ENCODE measurements at regions not wholly inside any gene's neighbourhood (a gene's known extent, or its start where the extent isn't known, plus 50 kb on each side); places are given as distances from the start of the nearest gene placed in this dataset.

DNA sequence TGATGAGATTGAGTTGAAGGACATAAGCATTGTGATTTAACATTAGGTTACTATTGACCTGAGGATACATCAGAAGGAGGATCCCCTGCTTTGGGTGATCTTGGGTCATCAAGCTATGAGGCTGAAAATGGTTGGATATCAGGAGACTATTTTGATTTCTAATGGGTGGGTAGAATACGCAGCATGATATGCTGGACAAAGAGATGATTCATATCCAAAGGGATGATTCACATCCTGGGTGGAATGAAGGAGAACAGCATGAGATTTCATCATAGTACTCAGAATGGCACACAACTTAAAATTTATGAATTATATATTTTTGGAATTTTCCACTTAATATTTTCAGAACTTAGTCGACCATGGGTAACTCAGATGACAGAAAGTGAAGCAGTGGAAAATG lies 1759.5 kb upstream of the C9orf72 start:
- Histone ChIP-seq H3K27me3 (no peaks in the 10 kb centered on the region), H3K9me3 (replicated peaks in 1 of 11) (no peaks in the 10 kb centered on the region), H4K20me1 (no peaks in the 10 kb centered on the region), H3K4me1 (peaks cover 0 to 12% (median 0%) of the 10 kb centered on the region in 10 experiments; a peak in 6 of 20 replicates), H3K36me3 (no peaks in the 10 kb centered on the region), H3K9ac (no peak overlapping the region), H3K27ac (no peak overlapping the region), H3K4me3 (no peak overlapping the region), H3K4me2 (peak overlapping the region in 3 of 11 experiments; percentile 33 to 59 (median 39); a peak in 5 of 22 replicates)
- TF ChIP-seq Cebpa-rat (IDR thresholded peaks at IDR 0.05), result no peak

DNA sequence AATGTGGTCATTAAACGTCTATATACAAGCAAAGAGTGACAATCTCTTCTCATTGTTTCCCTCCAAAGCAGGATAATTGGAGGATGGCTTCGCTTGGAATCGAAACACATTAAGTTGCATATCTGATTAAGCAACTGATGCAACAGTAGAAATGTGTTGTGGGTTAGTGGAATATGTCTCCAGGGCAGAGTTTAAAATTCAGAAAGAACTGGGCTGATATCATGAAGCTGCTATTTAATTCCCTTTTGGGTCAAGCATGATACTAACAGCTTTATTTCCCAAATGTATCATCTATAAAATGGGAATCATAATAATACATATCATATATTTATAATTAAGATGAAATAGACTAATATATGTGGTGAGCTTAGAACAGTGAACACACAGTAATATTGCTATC lies 1763.0 kb upstream of the C9orf72 start:
- Histone ChIP-seq H3K4me3 (no peak overlapping the region), H3K9me3 (replicated peaks in 1 of 11) (no peaks in the 10 kb centered on the region), H3K4me1 (peaks cover 0 to 12% (median 0%) of the 10 kb centered on the region in 10 experiments; a peak in 6 of 20 replicates), H3K36me3 (no peaks in the 10 kb centered on the region), H4K20me1 (no peaks in the 10 kb centered on the region), H3K4me2 (no peak overlapping the region), H3K27ac (no peak overlapping the region), H3K27me3 (no peaks in the 10 kb centered on the region), H3K9ac (no peak overlapping the region)
- no peak for TF ChIP-seq Cebpa-rat (IDR thresholded peaks at IDR 0.05)

DNA sequence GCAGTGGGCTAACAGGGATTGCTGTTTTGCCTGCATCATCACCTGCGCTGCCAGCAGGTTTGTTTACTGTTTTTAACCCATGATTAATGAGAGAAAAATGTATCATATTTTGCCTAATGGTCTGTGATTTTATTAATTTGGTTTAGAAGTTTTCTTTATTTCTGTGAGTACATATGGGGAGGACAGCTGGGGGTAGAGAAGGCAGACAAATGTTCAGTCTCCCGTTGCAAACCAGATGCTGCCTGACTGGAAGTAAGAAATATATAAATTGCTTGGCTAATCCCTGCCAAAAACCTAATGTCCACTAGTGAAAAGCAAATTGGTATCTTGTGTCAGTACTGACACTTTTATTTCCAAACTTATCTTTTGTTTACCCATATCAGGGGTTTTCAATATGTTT lies 1766.1 kb upstream of the C9orf72 start:
- Histone ChIP-seq H3K9me3 (replicated peaks in 1 of 11) (no peaks in the 10 kb centered on the region), H3K27ac (no peak overlapping the region), H3K4me3 (no peak overlapping the region), H3K36me3 (no peaks in the 10 kb centered on the region), H3K4me2 (no peak overlapping the region), H4K20me1 (no peaks in the 10 kb centered on the region), H3K27me3 (no peaks in the 10 kb centered on the region), H3K4me1 (no peaks in the 10 kb centered on the region), H3K9ac (no peak overlapping the region)
- no peak for TF ChIP-seq Cebpa-rat (IDR thresholded peaks at IDR 0.05)

DNA sequence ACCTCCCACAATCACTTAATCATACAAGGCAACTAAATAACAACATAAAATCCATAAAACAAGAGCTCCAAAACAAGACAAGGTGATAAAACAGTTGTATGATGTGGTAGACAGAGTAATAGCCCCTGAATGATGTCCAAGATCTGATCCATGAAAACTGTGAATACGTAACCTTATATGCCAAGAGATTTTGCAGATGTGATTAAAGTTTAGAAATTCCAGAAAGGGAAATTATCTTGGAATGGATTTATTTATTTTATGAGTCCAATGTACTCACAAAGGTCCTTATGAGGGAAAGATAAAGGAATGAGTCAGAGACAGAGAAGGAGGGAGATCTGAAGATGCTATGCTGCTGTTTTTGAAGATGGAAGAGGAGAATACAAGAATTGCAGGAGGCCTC lies 1775.7 kb upstream of the C9orf72 start:
- Histone ChIP-seq H3K36me3 (no peaks in the 10 kb centered on the region), H3K4me2 (no peak overlapping the region), H3K27ac (no peak overlapping the region), H4K20me1 (no peaks in the 10 kb centered on the region), H3K9me3 (replicated peaks in 1 of 11) (no peaks in the 10 kb centered on the region), H3K9ac (no peak overlapping the region), H3K4me3 (no peak overlapping the region), H3K27me3 (no peaks in the 10 kb centered on the region), H3K4me1 (no peaks in the 10 kb centered on the region)
- TF ChIP-seq Cebpa-rat (IDR thresholded peaks at IDR 0.05), result no peak

DNA sequence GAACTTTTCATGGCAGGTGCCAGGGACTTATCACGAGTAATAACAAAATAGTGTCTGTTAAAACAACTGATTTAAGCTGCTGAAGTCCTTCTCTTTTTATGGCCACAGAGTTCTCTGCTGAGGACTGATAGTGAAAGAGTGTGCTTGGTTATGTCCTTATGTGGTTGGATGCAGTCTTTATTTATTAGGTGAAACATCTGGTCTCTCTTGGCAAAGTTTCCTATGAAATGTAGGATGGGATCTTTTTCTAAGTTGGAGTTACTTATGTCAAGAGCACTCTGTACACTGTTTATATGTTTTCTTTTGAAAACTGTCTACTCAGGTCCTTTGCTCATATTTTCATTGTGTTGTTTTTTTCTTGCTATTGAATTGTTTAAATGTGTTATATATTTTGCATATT lies 1816.1 kb upstream of the C9orf72 start:
- no peaks in the 10 kb centered on the region for H3K36me3 ChIP-seq
- H3K4me3 ChIP-seq, result no peak overlapping the region
- no peak overlapping the region for H3K27ac ChIP-seq
- H3K9me3 ChIP-seq (replicated peaks in 1 of 11), result peaks cover 2 to 8% (median 6%) of the 10 kb centered on the region in 11 experiments; a peak in 19 of 22 replicates
- H3K4me2 ChIP-seq, result no peak overlapping the region
- H3K9ac ChIP-seq, result no peak overlapping the region
- H3K4me1 ChIP-seq, result no peaks in the 10 kb centered on the region
- H4K20me1 ChIP-seq, result no peaks in the 10 kb centered on the region
- TF ChIP-seq Cebpa-rat (IDR thresholded peaks at IDR 0.05), result no peak
- no peaks in the 10 kb centered on the region for H3K27me3 ChIP-seq

DNA sequence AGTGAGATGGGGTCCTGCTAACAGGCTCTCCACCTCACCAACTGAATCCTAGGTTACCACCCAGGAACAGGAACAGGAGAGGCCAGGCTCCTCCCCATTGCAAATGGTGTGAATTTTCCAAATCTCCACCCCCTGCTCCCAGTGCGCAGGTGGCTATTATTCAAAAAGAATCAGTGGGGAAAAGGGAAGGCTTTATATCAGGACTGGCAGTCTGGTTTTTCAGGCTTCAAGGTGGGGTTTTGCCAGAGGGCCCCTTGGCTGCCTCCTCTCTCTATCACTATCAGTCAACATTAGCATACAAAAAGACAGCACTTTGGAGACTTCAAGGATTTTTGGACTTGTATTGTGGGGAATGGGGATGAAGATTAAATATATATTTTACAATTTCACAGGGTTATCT lies 1817.6 kb upstream of the C9orf72 start:
- H4K20me1 ChIP-seq, result no peaks in the 10 kb centered on the region
- no peaks in the 10 kb centered on the region for H3K36me3 ChIP-seq
- TF ChIP-seq Cebpa-rat (IDR thresholded peaks at IDR 0.05), result no peak
- no peaks in the 10 kb centered on the region for H3K9me3 ChIP-seq (replicated peaks in 1 of 11)
- H3K27me3 ChIP-seq, result no peaks in the 10 kb centered on the region
- H3K4me1 ChIP-seq, result no peaks in the 10 kb centered on the region
- H3K9ac ChIP-seq, result no peak overlapping the region
- no peak overlapping the region for H3K4me2 ChIP-seq
- no peak overlapping the region for H3K27ac ChIP-seq
- no peak overlapping the region for H3K4me3 ChIP-seq

DNA sequence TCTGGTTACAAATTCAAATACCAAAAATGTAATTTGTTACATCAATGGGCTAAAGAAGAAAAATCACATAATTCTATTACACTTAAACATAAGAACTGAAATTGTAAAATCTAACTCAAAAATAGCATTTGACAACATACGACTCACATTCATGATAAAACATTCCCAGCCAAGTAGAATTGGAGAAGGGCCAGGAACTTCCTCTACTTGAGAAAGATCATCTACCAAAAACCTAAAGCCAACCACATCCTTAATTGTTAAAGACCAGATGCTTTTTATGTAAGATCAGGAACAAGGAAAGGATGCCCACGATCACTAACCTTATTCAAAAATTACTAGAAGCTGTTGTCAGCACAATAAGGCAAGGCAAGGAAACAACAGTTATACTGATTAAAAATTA lies 1819.8 kb upstream of the C9orf72 start:
- no peaks in the 10 kb centered on the region for H3K27me3 ChIP-seq
- H3K36me3 ChIP-seq, result no peaks in the 10 kb centered on the region
- no peaks in the 10 kb centered on the region for H4K20me1 ChIP-seq
- no peaks in the 10 kb centered on the region for H3K4me1 ChIP-seq
- TF ChIP-seq Cebpa-rat (IDR thresholded peaks at IDR 0.05), result no peak
- no peak overlapping the region for H3K4me2 ChIP-seq
- no peak overlapping the region for H3K27ac ChIP-seq
- no peaks in the 10 kb centered on the region for H3K9me3 ChIP-seq (replicated peaks in 1 of 11)
- H3K9ac ChIP-seq, result no peak overlapping the region
- no peak overlapping the region for H3K4me3 ChIP-seq

DNA sequence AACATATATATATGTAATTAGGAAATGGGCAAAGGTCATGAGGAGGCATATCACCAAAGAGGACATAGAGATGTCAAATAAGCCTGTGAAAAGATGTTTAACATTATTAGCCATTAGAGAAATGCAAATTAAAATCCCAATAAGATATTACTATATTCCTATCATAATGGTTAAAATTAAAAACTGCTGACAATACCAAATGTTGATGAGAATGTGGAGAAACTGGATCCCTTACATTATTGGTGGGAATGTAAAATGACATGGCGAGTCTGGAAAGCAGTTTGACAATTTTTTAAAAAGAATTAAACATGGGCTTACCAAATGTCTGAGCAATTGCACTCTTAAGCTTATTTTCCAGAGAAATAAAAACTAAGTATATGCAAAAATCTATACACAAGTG lies 1821.6 kb upstream of the C9orf72 start:
- TF ChIP-seq Cebpa-rat (IDR thresholded peaks at IDR 0.05), result no peak
- H3K4me2 ChIP-seq, result no peak overlapping the region
- no peaks in the 10 kb centered on the region for H3K27me3 ChIP-seq
- no peaks in the 10 kb centered on the region for H3K36me3 ChIP-seq
- H4K20me1 ChIP-seq, result no peaks in the 10 kb centered on the region
- no peaks in the 10 kb centered on the region for H3K4me1 ChIP-seq
- H3K9ac ChIP-seq, result no peak overlapping the region
- H3K4me3 ChIP-seq, result no peak overlapping the region
- H3K9me3 ChIP-seq (replicated peaks in 1 of 11), result no peaks in the 10 kb centered on the region
- no peak overlapping the region for H3K27ac ChIP-seq

DNA sequence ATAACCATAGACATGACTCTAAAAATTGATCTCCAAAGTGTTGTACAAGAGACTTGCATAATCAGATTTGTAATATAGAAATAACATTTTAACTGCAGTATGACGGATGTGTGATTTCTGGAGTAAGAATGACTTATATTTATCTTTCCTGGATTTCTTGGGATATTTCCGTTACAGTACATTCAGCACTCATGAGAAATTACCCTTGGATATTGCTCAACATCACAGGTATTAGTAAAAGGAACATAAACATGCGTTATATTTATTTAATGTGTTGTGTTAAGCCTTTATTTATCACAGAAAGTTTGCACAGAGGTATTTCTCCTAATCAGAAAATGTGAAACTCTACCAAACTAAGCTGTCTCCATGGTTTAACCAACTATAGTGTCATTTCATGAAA lies 1823.9 kb upstream of the C9orf72 start:
- no peaks in the 10 kb centered on the region for H3K9me3 ChIP-seq (replicated peaks in 1 of 11)
- no peaks in the 10 kb centered on the region for H3K27me3 ChIP-seq
- no peaks in the 10 kb centered on the region for H3K4me1 ChIP-seq
- no peak for TF ChIP-seq Cebpa-rat (IDR thresholded peaks at IDR 0.05)
- H3K27ac ChIP-seq, result no peak overlapping the region
- no peaks in the 10 kb centered on the region for H4K20me1 ChIP-seq
- no peak overlapping the region for H3K4me3 ChIP-seq
- H3K4me2 ChIP-seq, result no peak overlapping the region
- no peaks in the 10 kb centered on the region for H3K36me3 ChIP-seq
- no peak overlapping the region for H3K9ac ChIP-seq

DNA sequence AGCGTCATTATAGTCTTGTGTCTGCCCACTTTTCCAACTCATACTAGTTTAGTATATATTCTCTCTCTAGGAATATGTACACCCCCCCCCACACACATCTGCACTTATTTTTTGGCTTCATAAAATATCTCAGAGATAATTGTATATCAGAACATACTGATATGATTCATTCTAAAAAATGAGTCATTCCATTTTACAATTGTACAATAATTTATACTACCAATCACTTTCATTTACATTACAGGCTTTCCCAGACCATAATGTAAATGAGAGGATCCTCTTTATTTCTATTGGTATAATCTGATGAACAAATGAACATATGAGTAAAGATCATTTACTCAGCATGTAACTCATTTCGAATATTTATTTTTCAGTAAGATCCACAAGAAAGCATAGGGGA lies 1842.9 kb upstream of the C9orf72 start:
- Histone ChIP-seq H3K4me1 (peaks cover 0 to 4% (median 0%) of the 10 kb centered on the region in 10 experiments; a peak in 5 of 20 replicates), H3K27ac (no peak overlapping the region), H3K9ac (no peak overlapping the region), H3K27me3 (no peaks in the 10 kb centered on the region), H3K36me3 (no peaks in the 10 kb centered on the region), H3K4me3 (no peak overlapping the region), H3K4me2 (no peak overlapping the region), H4K20me1 (no peaks in the 10 kb centered on the region), H3K9me3 (replicated peaks in 1 of 11) (no peaks in the 10 kb centered on the region)
- no peak for TF ChIP-seq Cebpa-rat (IDR thresholded peaks at IDR 0.05)
